ENCODE measurements at regions not wholly inside any gene's neighbourhood (a gene's known extent, or its start where the extent isn't known, plus 50 kb on each side); places are given as distances from the start of the nearest gene placed in this dataset.

GRCh38 chr10:69742356-69742695 is 59.4 kb upstream of the COL13A1 start:
- H3K27me3 ChIP-seq (ENCODE audit: insufficient read depth, poor library complexity, severe bottlenecking), result peaks cover 2% of the 10 kb centered on the region
- no peak overlapping the region for H3K4me3 ChIP-seq (replicated peaks; ENCODE audit: insufficient read depth, low read length)
- DNase-seq (ENCODE audit: low read depth in 1 of 2, low spot score in 1 of 2), result no peak
- no peak overlapping the region for H3K27ac ChIP-seq (replicated peaks)
- no peak for TF ChIP-seq CTCF (IDR thresholded peaks at IDR 0.05; ENCODE audit: insufficient read depth, low read length)
- TF ChIP-seq POLR2AphosphoS5 (IDR thresholded peaks at IDR 0.05; ENCODE audit: low read depth), result no peak
- TF ChIP-seq SPI1 (IDR thresholded peaks at IDR 0.05; ENCODE audit: borderline replicate concordance, low read depth), result no peak

GRCh38 chr10:69742928-69743602 is 58.6 kb upstream of the COL13A1 start:
- Histone ChIP-seq H3K27me3 (ENCODE audit: insufficient read depth, poor library complexity, severe bottlenecking) (peaks cover 2% of the 10 kb centered on the region), H3K27ac (replicated peaks) (no peak overlapping the region), H3K4me3 (replicated peaks; ENCODE audit: insufficient read depth, low read length) (no peak overlapping the region)
- no peak for DNase-seq (ENCODE audit: low read depth in 1 of 2, low spot score in 1 of 2)
- TF ChIP-seq CTCF (IDR thresholded peaks at IDR 0.05; ENCODE audit: insufficient read depth, low read length), result peak; percentile 40
- TF ChIP-seq REST (IDR thresholded peaks at IDR 0.05; ENCODE audit: insufficient replicate concordance, low read depth), result no peak
- no peak for TF ChIP-seq SPI1 (IDR thresholded peaks at IDR 0.05; ENCODE audit: borderline replicate concordance, low read depth)
- no peak for TF ChIP-seq GABPA (IDR thresholded peaks at IDR 0.05; ENCODE audit: low read depth)

GRCh38 chr10:69744971-69745370 is 56.7 kb upstream of the COL13A1 start:
- H3K4me3 ChIP-seq (replicated peaks; ENCODE audit: insufficient read depth, low read length), result no peak overlapping the region
- no peak for DNase-seq (ENCODE audit: low read depth in 1 of 2, low spot score in 1 of 2)
- peaks cover 2% of the 10 kb centered on the region for H3K27me3 ChIP-seq (ENCODE audit: insufficient read depth, poor library complexity, severe bottlenecking)
- H3K27ac ChIP-seq (replicated peaks), result no peak overlapping the region
- TF ChIP-seq POLR2AphosphoS5 (IDR thresholded peaks at IDR 0.05; ENCODE audit: low read depth) (no peak), SPI1 (IDR thresholded peaks at IDR 0.05; ENCODE audit: borderline replicate concordance, low read depth) (no peak), REST (IDR thresholded peaks at IDR 0.05; ENCODE audit: insufficient replicate concordance, low read depth) (no peak), GABPA (IDR thresholded peaks at IDR 0.05; ENCODE audit: low read depth) (no peak), CTCF (IDR thresholded peaks at IDR 0.05; ENCODE audit: insufficient read depth, low read length) (no peak)

GRCh38 chr10:69745698-69746097 is 56.0 kb upstream of the COL13A1 start:
- no peak overlapping the region for H3K4me3 ChIP-seq (replicated peaks; ENCODE audit: insufficient read depth, low read length)
- H3K27ac ChIP-seq (replicated peaks), result no peak overlapping the region
- peaks cover 2% of the 10 kb centered on the region for H3K27me3 ChIP-seq (ENCODE audit: insufficient read depth, poor library complexity, severe bottlenecking)
- no peak for TF ChIP-seq GABPA (IDR thresholded peaks at IDR 0.05; ENCODE audit: low read depth)
- TF ChIP-seq POLR2AphosphoS5 (IDR thresholded peaks at IDR 0.05; ENCODE audit: low read depth), result no peak
- no peak for TF ChIP-seq CTCF (IDR thresholded peaks at IDR 0.05; ENCODE audit: insufficient read depth, low read length)
- TF ChIP-seq REST (IDR thresholded peaks at IDR 0.05; ENCODE audit: insufficient replicate concordance, low read depth), result no peak
- no peak for TF ChIP-seq SPI1 (IDR thresholded peaks at IDR 0.05; ENCODE audit: borderline replicate concordance, low read depth)
- no peak for DNase-seq (ENCODE audit: low read depth in 1 of 2, low spot score in 1 of 2)
